CD14-positive monocyte (primary cell): ENCODE measurements at regions not wholly inside any gene's neighbourhood (a gene's known extent, or its start where the extent isn't known, plus 50 kb on each side); places are given as distances from the start of the nearest gene placed in this dataset.

Experiments used
- DNase-seq, 3 donors: peaks; one replicate each; pipeline ENCODE4 v3.0.0-alpha.2; 2011 to 2022
- H2AFZ ChIP-seq: 2 replicates; pipeline ENCODE4 v1.6.0; 2012; ENCODE audit warnings: mild to moderate bottlenecking, low read depth, low read length, inconsistent platforms; ENCODE audit not compliant: insufficient read depth, poor library complexity, severe bottlenecking
- H3K27ac ChIP-seq, 2 donors: 1 replicate in 1 of 2; 2 replicates in 1 of 2; pipeline ENCODE4 v1.5.1; 2012 to 2013; ENCODE audit warnings: low read length in 2 of 2, control low read depth in 1 of 2, inconsistent platforms in 1 of 2, low read depth in 1 of 2, mild to moderate bottlenecking in 1 of 2
- H3K27me3 ChIP-seq, 2 donors: one replicate each; pipeline versions ENCODE4 v1.6.0 to v1.6.1; 2011 to 2013; ENCODE audit warnings: low read length in 2 of 2; ENCODE audit not compliant: control insufficient read depth in 2 of 2, insufficient read depth in 2 of 2
- H3K36me3 ChIP-seq, 2 donors: replicated peaks in 1 of 2; 1 replicate in 1 of 2; 2 replicates in 1 of 2; pipeline versions ENCODE4 v1.5.1 to v1.6.1; 2012 to 2013; ENCODE audit warnings: low read length in 2 of 2, control low read depth in 1 of 2, inconsistent platforms in 1 of 2, mild to moderate bottlenecking in 1 of 2; ENCODE audit not compliant: insufficient read depth in 2 of 2, control insufficient read depth in 1 of 2
- H3K4me1 ChIP-seq, 2 donors: 1 replicate in 1 of 2; 2 replicates in 1 of 2; pipeline versions ENCODE4 v1.5.1 to v1.6.1; 2012 to 2013; ENCODE audit warnings: low read length in 2 of 2, control low read depth in 1 of 2, inconsistent platforms in 1 of 2, mild to moderate bottlenecking in 1 of 2, moderate library complexity in 1 of 2; ENCODE audit not compliant: insufficient read depth in 2 of 2, control insufficient read depth in 1 of 2
- H3K4me2 ChIP-seq: replicated peaks from 2 replicates; pipeline ENCODE3; 2012; ENCODE audit warnings: low read length, moderate library complexity, mild to moderate bottlenecking; ENCODE audit not compliant: poor library complexity, severe bottlenecking; ENCODE audit errors: extremely low read depth
- H3K4me3 ChIP-seq, 3 experiments: fragments of 200-600 bp in 1 of 3; sonication (generic) in 1 of 3; replicated peaks in 1 of 3; 1 replicate in 2 of 3; 2 replicates in 1 of 3; pipeline ENCODE4 v1.5.1; 2011 to 2013; ENCODE audit warnings: low read length in 3 of 3, mild to moderate bottlenecking in 3 of 3, control low read depth in 2 of 3, low read depth in 2 of 3, inconsistent platforms in 1 of 3, moderate library complexity in 1 of 3
- H3K79me2 ChIP-seq: 2 replicates; pipeline ENCODE4 v1.6.0; 2012; ENCODE audit warnings: mild to moderate bottlenecking, control low read depth, inconsistent platforms, low read length, moderate library complexity; ENCODE audit not compliant: insufficient read depth
- H3K9ac ChIP-seq: 2 replicates; pipeline ENCODE4 v1.6.0; 2017; ENCODE audit warnings: low read length, mild to moderate bottlenecking; ENCODE audit not compliant: insufficient read depth, poor library complexity, severe bottlenecking
- H3K9me3 ChIP-seq, 2 donors: replicated peaks in 1 of 2; 1 replicate in 1 of 2; 2 replicates in 1 of 2; pipeline versions ENCODE4 v1.5.1 to v1.6.1; 2012 to 2013; ENCODE audit warnings: low read length in 2 of 2, control low read depth in 1 of 2; ENCODE audit not compliant: control insufficient read depth in 1 of 2, insufficient read depth in 1 of 2
- H4K20me1 ChIP-seq: 2 replicates; pipeline ENCODE4 v1.6.0; 2012; ENCODE audit warnings: mild to moderate bottlenecking, low read length, control low read depth, moderate library complexity; ENCODE audit not compliant: insufficient read depth
- H3K27ac Mint-ChIP-seq, 7 donors: one replicate each; pipeline ENCODE4 v1.8.0; 2020; ENCODE audit warnings: mild to moderate bottlenecking in 7 of 7, mixed read lengths in 7 of 7, moderate library complexity in 6 of 7, inconsistent platforms in 2 of 7
- H3K27me3 Mint-ChIP-seq, 3 donors: one replicate each; pipeline ENCODE4 v1.8.0; 2021 to 2022; ENCODE audit warnings: low read depth in 3 of 3, mild to moderate bottlenecking in 3 of 3, mixed read lengths in 3 of 3, moderate library complexity in 3 of 3, inconsistent platforms in 1 of 3
- H3K36me3 Mint-ChIP-seq, 2 donors: one replicate each; pipeline ENCODE4 v1.8.0; 2020; ENCODE audit warnings: mixed read lengths in 2 of 2, inconsistent platforms in 1 of 2, mild to moderate bottlenecking in 1 of 2
- H3K4me1 Mint-ChIP-seq: one replicate; pipeline ENCODE4 v1.8.0; 2020; ENCODE audit warnings: mild to moderate bottlenecking, mixed read lengths
- H3K4me3 Mint-ChIP-seq, 2 donors: one replicate each; pipeline ENCODE4 v1.8.0; 2020; ENCODE audit warnings: mild to moderate bottlenecking in 2 of 2, mixed read lengths in 2 of 2, moderate library complexity in 1 of 2
- H3K9me3 Mint-ChIP-seq, 7 donors: one replicate each; pipeline ENCODE4 v1.8.0; 2020 to 2022; ENCODE audit warnings: mixed read lengths in 7 of 7, mild to moderate bottlenecking in 6 of 7, moderate library complexity in 6 of 7, inconsistent platforms in 2 of 7
- WGBS: methylation state at CpG from one replicate; pipeline ENCODE4 v1.1.5; 2013; ENCODE audit warnings: missing lambda C conversion rate; ENCODE audit not compliant: insufficient coverage; 5-methylcytosine and 5-hydroxymethylcytosine counted together
- intact Hi-C, 2 donors: fragments of 100-400 bp; cut with micrococcal nuclease; formaldehyde crosslinking; loops; one replicate each; pipeline versions ENCODE4 v1.15.0 to v1.15.1; 2023
- TF ChIP-seq, protein P1 (sequence below): fragments of 200-600 bp; IDR thresholded peaks from one replicate; pipeline ENCODE4 v1.8.0; 2022; ENCODE audit warnings: antibody characterized with exemption, mild to moderate bottlenecking

DNA sequence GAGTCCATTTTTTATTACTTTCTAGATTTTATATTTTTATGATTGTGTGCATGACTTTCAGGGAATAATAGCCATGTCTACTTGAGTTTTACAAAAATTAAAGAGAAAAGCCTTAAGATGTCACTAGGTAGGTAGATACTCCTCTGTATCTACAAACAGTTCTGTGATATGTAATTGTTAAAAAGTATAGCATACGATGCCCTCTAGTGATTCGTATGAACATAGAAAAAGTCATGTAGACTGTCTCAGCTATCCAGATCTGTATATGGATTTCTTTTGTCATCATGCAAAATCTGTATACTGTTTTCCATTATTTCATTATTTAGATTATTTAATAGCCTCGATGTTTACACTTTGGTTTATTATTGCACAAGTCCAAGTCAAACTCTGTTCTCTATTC, 856.6 kb downstream of the CENPC start:
- Mint-ChIP-seq H3K27ac (no peak overlapping the region), H3K36me3 (no peaks in the 10 kb centered on the region), H3K4me3 (no peak overlapping the region), H3K27me3 (no peaks in the 10 kb centered on the region), H3K4me1 (no peaks in the 10 kb centered on the region), H3K9me3 (no peaks in the 10 kb centered on the region)
- Histone ChIP-seq H4K20me1 (no peaks in the 10 kb centered on the region), H3K9ac (no peak overlapping the region), H3K27ac (no peak overlapping the region), H3K79me2 (no peaks in the 10 kb centered on the region), H3K9me3 (no peaks in the 10 kb centered on the region), H3K4me3 (no peak overlapping the region), H2AFZ (no peak overlapping the region), H3K27me3 (no peaks in the 10 kb centered on the region), H3K4me2 (no peak overlapping the region), H3K36me3 (no peaks in the 10 kb centered on the region), H3K4me1 (no peaks in the 10 kb centered on the region)
- intact Hi-C loops: no loop called here
- no CpG with 5 or more reads among the region's 3 CpGs for WGBS
- TF ChIP-seq, protein P1, sequence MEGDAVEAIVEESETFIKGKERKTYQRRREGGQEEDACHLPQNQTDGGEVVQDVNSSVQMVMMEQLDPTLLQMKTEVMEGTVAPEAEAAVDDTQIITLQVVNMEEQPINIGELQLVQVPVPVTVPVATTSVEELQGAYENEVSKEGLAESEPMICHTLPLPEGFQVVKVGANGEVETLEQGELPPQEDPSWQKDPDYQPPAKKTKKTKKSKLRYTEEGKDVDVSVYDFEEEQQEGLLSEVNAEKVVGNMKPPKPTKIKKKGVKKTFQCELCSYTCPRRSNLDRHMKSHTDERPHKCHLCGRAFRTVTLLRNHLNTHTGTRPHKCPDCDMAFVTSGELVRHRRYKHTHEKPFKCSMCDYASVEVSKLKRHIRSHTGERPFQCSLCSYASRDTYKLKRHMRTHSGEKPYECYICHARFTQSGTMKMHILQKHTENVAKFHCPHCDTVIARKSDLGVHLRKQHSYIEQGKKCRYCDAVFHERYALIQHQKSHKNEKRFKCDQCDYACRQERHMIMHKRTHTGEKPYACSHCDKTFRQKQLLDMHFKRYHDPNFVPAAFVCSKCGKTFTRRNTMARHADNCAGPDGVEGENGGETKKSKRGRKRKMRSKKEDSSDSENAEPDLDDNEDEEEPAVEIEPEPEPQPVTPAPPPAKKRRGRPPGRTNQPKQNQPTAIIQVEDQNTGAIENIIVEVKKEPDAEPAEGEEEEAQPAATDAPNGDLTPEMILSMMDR: no peak
- no peak for DNase-seq

DNA sequence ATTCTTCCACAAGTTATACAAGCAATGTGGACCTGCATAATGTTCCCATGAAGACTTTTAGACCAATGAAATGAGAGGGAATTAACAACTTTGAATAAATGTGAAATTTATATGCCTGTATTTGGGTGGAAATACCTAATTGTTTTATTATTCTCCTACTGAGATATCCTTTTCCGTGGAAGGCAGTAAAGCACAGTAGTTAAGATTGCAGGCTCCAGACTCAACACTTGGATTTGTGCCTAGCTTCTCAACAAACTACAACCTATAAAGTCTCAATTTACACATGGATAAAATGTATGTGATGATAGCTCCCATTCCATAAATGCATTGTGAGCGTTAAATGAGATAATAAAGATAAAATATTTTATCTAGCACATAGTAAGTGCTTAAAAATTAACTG, 857.8 kb downstream of the CENPC start:
- H3K79me2 ChIP-seq: no peaks in the 10 kb centered on the region
- Mint-ChIP-seq H3K4me3 (no peak overlapping the region), H3K9me3 (no peaks in the 10 kb centered on the region), H3K27ac (no peak overlapping the region), H3K27me3 (no peaks in the 10 kb centered on the region), H3K36me3 (no peaks in the 10 kb centered on the region), H3K4me1 (no peaks in the 10 kb centered on the region)
- no peak overlapping the region for H3K27ac ChIP-seq
- no peak overlapping the region for H3K4me2 ChIP-seq
- H3K36me3 ChIP-seq: no peaks in the 10 kb centered on the region
- H4K20me1 ChIP-seq: no peaks in the 10 kb centered on the region
- no peaks in the 10 kb centered on the region for H3K4me1 ChIP-seq
- H2AFZ ChIP-seq: no peak overlapping the region
- no peak overlapping the region for H3K9ac ChIP-seq
- H3K4me3 ChIP-seq: no peak overlapping the region
- WGBS: no CpG with 5 or more reads among the region's 2 CpGs
- intact Hi-C loops: no loop called here
- no peaks in the 10 kb centered on the region for H3K27me3 ChIP-seq
- no peak for DNase-seq
- TF ChIP-seq, protein P1: no peak
- no peaks in the 10 kb centered on the region for H3K9me3 ChIP-seq
